NCI-H187 (cell line): ENCODE measurements at regions not wholly inside any gene's neighbourhood (a gene's known extent, or its start where the extent isn't known, plus 50 kb on each side); places are given as distances from the start of the nearest gene placed in this dataset.
"Not testable (repeated sequence)": the region's sequence is repeated elsewhere in the genome, so short reads cannot be mapped to it uniquely, and the experiment has no call there.

Experiments used
- DNase-seq, 2 experiments: peaks; one replicate each; lab custom pipeline; 2025; lab: John Stamatoyannopoulos, UW

DNA sequence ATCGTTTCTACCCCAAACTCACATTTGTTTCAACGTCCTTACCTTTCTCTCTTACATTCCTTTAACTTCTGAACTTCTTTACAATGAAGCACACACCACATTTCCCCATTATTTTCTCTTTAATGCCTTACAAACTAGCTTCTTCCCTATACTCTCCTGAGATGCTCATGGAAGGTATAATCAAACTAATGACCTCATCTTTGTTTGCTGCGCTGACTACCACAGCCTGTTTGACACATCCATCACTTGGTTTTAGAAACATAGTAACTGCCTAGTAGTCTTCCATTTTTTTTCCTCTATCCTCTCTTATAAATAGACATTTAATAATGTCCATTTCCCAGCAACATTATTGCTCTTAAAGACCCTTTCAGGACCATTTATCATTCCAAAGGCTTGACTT lies 230.5 kb upstream of the LRTM1 start:
- no peak for DNase-seq

DNA sequence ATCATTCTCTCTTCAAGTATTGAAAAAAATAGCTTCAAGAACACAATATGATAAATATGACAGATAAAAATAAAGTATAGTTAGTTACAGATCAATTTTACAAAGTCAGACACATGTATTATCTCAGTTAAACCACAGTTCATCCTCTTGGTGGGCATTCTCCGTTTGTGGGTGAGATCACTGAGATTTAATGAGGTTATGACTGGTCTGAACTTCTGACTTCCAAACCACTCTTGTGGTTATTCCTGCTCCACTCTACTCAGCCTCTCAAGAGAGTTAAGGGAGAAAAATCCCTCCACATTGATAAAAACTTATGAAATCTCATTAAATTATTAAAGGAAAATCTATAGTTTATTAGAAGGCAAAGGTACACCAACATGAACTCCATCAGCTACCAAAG lies 229.9 kb upstream of the LRTM1 start:
- no peak for DNase-seq

DNA sequence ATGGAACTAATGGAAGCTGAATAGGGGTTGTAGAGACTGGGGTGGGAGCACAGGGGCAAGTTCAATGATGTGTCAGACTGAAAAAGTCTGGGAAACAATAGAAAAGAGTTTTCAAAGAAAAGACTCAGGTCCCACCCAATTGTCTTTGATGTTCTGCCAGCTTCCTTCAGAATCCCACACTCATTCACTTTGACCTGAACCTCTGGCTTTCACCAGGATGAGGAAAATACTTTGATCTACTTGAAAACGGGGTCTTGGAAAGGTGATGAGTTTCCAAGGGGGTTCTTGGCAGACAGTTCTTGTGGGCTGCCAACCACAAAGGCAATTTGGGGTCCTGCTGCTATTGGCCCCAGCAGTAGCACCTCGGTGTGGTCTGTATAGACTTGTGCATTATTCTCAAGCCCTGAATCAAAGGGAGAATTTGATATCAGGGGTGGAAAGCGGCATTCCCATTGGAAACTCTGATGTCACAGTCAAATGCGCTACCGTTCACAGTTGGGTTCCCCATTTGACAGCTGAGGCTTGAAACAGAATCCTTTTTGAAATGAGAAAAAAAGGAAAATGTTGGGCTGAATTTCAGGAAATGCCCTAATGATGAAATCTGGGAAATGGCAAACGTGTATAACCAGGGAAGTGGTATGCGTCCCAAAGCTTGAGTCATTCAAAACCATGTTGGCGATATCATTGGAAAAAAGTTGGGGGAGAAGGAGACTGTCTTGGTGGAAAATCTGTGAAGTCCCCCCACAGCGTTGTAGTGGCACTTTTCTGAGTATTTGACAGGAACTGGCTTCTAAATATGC lies 229.2 kb upstream of the LRTM1 start:
- no peak for DNase-seq

DNA sequence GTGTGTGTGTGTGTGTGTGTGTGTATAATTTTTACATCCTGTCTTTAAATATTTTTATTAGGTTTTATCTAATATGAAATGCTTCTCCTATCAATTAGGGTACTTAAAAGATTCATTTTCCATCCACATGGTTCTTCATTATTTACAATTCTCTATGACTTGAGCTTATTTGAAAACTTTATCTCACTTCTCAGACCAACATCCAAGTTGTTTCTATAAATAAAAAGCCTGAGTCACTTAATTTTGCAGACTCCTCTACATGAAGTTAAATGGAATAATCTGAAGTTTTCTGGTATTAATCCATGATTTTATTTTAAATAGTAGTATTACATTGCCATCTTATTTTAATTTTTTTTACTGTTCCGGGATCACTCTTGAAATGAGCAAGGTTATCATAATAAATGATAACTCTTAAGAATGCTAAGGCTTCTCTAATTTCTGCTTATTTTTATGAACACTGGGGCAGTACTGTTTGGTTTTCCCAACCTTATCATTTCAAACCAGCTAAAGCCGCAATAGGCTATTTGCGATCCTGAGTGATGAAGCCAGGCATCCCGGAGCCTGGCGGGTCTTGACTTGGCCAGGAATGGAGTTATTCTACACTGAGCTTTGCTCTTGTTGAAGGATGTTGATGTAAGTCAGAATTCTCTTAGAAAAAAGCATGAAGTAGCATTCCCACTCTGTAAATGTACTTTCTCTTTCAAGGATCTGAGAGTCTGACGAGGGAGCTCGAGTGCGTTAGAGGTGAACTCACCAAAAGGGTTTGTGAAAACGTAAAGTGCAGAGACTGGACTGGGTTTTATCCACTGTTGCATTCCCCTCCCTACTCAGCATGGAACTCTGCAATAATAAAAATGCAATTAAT lies 220.2 kb upstream of the LRTM1 start:
- no peak for DNase-seq

DNA sequence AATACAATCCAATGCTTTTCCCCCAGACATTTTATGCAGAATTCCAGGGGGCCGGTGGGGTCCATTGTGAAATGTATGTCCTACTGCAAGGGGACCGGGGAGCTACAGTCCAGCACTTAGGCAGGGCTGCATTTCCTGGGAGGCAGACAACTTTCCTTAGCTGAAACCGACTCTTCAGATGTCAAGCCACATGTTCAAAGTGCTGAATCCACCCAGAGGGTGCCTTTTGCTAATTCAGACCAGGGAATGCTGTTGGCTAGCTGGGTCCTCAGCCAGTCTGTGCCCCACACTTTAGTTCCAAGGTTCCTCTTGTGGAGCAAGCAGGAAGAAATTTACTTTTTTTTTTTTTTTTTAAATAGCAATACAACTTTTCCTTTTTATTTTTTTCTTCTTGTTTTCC lies 219.5 kb upstream of the LRTM1 start:
- DNase-seq = no peak

DNA sequence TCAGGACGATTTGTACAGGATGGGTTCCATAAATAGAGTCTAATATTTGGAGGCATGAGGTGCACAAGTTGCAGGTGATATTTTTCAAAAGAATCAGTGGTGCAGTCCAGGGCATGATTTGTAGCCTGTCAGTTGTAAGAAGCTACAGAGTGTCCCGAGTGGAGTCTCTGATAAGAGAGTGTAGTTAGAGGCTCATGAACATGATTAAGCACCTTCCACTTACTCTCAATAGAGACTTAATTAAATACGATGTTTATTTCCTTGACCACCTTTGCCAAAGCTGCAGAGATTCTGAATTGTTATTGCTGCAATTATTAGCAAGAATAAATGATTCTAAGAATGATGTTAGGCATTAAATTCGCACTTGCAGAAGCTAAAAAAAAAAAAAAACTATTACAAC lies 218.4 kb upstream of the LRTM1 start:
- no peak for DNase-seq

DNA sequence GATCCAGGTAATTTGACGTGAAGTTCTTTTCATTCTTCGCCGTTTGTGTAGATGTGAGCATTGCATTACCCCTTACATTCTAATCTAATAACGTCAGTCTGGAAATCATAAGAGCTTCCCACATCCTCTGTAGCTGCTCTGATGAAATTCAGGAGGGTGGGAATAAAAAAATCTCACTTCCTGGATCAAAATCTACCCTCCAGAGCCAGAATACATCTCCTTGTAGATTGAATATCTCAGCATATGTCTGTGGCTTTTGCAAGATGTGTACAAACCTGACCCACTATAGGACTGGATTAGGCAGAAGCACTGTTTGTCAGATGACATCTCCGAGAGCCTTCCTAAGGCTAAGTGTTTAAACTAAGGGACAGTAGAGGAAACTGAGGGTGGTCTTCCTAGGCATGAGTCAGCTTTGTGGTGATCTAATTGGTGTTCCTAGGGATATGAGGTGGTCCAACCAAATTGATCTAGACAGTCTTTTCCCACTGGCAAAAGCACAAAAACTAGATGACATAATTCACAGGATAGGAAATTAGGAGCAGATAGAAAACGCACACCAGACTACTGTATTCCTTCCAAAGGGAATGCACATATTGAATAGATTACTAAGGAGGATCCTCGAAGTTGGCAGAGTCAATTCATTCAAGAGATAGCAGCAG lies 216.3 kb upstream of the LRTM1 start:
- DNase-seq = no peak

DNA sequence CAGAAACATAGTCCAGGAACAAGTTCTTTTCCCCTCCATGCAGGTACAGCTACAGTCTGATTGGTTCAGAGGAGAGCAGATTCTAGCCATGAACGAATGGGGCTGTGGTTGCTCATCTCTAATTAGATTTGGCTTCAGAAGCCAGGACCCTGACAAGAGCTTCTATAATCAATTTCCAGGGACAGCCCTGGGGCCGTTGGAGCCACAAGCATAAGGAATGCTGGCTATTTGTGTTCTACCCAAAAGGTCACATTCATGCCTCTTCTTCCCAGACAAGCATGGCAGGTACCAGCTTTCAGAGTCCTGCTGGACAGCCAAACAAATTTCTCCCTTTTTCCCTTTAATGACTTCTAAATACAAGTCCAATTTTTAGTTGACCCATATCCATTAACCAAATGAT lies 215.5 kb upstream of the LRTM1 start:
- no peak for DNase-seq

DNA sequence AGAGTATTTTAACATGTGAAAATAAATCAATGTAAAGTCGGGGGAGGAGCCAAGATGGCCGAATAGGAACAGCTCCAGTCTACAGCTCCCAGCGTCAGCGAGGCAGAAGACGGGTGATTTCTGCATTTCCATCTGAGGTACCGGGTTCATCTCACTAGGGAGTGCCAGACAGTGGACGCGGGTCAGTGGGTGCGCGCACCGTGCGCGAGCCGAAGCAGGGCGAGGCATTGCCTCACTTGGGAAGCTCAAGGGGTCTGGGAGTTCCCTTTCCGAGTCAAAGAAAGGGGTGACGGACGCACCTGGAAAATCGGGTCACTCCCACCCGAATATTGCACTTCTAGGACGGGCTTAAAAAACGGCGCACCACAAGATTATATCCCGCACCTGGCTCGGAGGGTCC lies 208.4 kb upstream of the LRTM1 start:
- not testable (repeated sequence) for DNase-seq

DNA sequence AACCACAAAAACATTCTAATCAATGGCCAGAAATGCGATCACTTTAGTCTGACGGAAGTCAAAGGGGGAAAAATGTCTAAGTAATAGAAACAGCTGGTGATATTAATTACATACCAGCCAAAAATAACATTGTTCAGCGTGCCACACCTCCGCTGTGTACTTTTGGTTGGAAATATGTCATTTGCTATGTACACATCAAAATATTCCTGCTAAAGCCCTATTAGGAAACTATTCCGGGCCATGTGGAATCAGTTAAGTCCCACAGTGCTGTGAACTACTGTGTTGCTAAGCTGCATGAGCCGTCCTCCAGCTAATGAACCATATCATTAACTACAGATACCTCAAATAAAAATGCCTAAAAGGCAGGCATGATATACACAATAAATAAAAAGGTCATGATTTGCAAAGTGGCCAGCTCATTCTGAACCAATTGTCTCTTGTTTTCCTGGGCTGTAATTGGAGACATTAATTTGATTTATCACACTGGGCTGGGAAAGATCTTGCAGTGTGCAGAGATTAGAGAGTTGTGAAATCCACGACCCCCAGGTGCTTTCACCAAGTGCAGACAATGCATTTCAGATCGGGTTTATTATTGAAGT lies 200.5 kb upstream of the LRTM1 start:
- no peak for DNase-seq

DNA sequence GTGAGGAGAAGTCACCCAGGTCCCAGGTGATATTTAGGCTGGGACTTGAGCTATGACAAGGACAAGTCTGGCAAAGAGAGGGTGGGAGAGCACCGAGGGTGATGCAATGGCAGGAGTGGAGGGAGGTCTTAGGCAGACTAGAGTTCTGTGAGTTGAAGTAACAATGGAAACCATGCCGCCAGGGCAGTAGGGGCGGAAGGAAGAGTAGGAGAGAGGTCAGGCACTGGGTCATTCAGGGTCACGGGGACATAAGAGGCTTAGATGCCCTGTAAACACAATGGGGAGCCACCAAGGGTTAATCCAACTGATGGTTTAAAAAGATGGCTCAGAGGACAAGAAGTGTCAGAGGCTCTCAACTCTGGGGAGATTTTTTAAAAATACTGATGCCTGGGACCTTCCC lies 199.7 kb upstream of the LRTM1 start:
- DNase-seq = no peak

DNA sequence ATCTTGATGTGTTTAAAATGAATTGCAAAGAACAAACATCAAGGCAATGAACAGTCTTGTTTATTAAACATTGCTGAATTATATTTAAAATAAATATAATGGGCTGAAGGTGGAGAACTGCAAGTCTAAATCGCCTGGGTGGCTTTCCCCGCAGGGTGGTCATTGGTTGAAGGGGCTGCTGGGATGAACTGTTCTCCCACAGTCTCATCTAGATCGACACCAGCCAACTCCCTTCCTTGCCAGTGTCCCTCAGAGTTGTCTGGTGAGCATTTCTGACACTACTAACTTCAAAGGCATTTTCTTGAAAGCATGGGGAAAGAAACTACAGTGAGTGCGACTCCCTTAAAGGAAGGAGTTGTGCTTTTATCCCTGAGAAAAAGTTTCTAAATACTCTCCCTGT lies 196.5 kb upstream of the LRTM1 start:
- DNase-seq = no peak
